AG09319 (cell line): ENCODE measurements at regions not wholly inside any gene's neighbourhood (a gene's known extent, or its start where the extent isn't known, plus 50 kb on each side); places are given as distances from the start of the nearest gene placed in this dataset.
A peak's percentile ranks its signal among the peaks of the same experiment; 100 is the strongest.
"Not testable (repeated sequence)": the region's sequence is repeated elsewhere in the genome, so short reads cannot be mapped to it uniquely, and the experiment has no call there.

Source experiments
- DNase-seq: peaks from one replicate; pipeline ENCODE4 v3.0.0-alpha.2; 2010; ENCODE audit warnings: low read depth; ENCODE audit errors: extremely low read depth
- TF ChIP-seq, protein P1 (sequence below): IDR thresholded peaks from 2 replicates; pipeline ENCODE4 v1.5.1; 2011; ENCODE audit warnings: low read depth, mild to moderate bottlenecking, inconsistent platforms, low read length, moderate library complexity

DNA sequence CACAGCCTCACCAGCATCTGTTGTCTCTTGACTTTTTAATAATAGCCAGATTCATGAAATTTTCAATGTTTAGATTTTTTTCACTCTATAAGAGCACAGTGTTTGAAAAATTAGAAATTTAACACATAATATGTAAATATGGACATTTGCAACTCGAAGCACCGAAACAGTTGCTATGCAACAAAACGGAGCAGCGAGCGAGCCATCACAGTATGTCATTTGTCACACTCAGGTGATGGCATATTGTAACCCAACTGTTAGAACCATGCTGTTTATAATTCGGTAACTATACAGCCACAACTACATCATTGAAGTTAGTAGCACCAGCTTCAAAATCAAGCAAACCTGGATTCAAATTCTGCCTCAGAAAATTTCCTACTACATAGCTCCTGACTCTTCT is 410.8 kb downstream of the NPIPA8 start:
- TF ChIP-seq, protein P1, sequence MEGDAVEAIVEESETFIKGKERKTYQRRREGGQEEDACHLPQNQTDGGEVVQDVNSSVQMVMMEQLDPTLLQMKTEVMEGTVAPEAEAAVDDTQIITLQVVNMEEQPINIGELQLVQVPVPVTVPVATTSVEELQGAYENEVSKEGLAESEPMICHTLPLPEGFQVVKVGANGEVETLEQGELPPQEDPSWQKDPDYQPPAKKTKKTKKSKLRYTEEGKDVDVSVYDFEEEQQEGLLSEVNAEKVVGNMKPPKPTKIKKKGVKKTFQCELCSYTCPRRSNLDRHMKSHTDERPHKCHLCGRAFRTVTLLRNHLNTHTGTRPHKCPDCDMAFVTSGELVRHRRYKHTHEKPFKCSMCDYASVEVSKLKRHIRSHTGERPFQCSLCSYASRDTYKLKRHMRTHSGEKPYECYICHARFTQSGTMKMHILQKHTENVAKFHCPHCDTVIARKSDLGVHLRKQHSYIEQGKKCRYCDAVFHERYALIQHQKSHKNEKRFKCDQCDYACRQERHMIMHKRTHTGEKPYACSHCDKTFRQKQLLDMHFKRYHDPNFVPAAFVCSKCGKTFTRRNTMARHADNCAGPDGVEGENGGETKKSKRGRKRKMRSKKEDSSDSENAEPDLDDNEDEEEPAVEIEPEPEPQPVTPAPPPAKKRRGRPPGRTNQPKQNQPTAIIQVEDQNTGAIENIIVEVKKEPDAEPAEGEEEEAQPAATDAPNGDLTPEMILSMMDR: no peak
- no peak for DNase-seq

DNA sequence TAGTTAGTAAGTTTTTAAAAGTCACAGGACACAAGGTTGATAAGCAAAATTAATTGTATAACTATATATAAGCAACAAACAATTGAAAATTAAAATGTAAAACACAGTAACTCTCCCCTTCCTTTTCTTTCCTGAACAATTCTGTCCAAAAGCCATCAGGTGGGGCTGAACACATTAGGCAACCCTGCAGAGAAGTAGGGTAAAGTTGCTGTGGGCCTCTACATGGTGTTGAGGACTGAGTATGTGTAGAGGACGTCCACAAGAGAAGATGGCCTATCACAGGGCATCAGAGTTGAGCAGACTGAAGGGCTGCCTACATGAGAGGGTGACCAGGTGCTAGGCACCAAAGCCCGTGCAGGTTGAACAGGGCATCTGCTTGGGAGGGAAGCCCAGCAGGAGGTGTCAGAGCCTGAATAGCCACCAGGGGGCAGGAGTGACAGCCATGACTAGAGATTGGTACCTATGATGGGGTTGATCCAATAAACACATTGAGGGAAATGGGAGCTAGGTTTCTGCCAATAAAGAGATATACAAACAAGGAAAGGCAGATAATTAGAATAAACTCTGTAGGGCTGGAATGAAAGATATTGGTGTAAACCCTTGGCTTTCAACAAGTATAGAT is 415.1 kb downstream of the NPIPA8 start:
- DNase-seq: no peak
- TF ChIP-seq, protein P1: peak; percentile 21

DNA sequence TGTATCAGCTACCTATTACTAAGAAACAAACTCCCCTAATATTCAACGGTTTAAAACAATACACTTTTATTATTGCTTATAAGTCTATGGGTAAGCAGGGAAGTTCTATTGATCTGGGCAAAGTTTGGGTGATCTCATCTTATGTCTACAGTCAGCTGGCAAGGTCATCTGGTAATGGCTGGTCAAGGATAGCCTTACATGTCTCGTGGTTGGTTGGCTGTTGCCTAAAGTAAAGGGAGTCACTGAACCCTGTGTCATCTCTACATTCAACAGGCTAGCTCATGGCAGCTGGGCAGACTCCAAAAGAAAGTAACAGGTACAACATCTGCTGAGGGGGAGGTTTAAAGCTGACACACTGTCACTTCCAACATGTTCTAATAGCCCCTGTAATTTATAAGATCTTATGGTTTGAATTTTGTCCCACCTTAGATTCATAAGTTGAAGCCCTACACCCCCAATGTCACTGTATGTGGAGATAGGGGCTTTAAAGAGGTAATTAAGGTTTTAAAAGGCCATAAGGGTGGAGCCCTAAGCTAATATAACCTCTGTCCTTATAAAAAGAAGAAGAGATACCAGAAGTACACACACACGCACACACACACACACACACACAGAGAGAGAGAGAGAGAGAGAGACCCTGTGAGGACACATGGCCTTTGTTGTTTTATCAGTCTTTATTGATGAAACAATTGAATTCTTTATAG is 419.1 kb downstream of the NPIPA8 start:
- no peak for DNase-seq
- TF ChIP-seq, protein P1: no peak

- TF ChIP-seq, protein P1: no peak
- no peak for DNase-seq
Observed at GRCh38 chr16:17915791-17916190, 420.7 kb downstream of the NPIPA8 start.

DNA sequence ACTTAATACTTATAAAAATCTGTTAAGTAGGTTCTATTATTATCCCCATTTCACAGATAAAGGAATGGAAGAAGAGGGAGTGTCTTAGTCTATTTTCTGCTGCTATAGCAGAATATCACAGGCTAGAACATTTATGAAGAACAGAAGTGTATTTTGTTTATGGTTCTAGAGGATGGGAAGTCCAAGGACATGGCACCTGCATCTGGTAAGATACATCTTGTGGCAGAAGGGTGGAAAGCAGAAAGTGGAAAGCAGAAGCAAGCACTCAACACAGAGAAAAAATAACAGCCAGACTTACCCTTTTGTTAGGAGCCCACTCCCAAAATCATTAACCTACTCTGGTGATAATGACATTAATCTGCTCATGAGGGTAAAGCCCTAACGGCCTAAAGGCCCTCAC is 422.4 kb downstream of the NPIPA8 start:
- TF ChIP-seq, protein P1: no peak
- DNase-seq: no peak

DNA sequence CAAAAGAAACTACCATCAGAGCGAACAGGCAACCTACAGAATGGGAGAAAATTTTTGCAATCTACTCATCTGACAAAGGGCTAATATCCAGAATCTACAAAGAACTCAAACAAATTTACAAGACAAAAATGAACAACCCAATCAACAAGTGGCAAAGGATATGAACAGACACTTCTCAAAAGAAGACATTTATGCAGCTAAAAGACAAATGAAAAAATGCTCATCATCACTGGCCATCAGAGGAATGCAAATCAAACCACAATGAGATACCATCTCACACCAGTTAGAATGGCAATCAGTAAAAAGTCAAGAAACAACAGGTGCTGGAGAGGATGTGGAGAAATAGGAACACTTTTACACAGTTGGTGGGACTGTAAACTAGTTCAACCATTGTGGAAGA is 425.0 kb downstream of the NPIPA8 start:
- DNase-seq: not testable (repeated sequence)

DNA sequence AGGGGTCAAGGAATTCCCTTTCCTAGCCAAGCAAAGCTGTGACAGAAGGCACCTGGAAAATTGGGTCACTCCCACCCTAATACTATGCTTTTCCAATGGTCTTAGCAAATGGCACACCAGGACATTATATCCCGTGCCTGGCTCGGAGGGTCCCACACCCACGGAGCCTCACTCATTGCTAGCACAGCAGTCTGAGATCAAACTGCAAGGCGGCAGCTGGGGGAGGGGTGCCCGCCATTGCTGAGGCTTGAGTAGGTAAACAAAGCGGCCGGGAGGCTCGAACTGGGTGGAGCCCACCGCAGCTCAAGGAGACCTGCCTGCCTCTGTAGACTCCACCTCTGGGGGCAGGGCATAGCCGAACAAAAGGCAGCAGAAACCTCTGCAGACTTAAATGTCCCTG is 429.9 kb downstream of the NPIPA8 start:
- DNase-seq: not testable (repeated sequence)

GRCh38 chr16:17901309-17901708 is 430.5 kb upstream of the XYLT1 start:
- TF ChIP-seq, protein P1: no peak
- DNase-seq: no peak
